Esophagus squamous epithelium (tissue), 5 donors: ENCODE measurements at regions not wholly inside any gene's neighbourhood (a gene's known extent, or its start where the extent isn't known, plus 50 kb on each side); places are given as distances from the start of the nearest gene placed in this dataset.

Source experiments
- DNase-seq: peaks from one replicate; lab custom pipeline; 2025; lab: John Stamatoyannopoulos, UW
- H3K27ac ChIP-seq, 4 donors: fragments of 200-600 bp; sonication (generic); one replicate each; pipeline ENCODE4 v1.5.1; 2016 to 2019; ENCODE audit warnings: mild to moderate bottlenecking in 1 of 4
- H3K27me3 ChIP-seq, 4 donors: fragments of 200-600 bp; sonication (generic); 1 replicate in 3 of 4; 2 replicates in 1 of 4; pipeline versions ENCODE4 v1.5.1 to v1.6.0; 2017 to 2021; ENCODE audit warnings: antibody characterized with exemption in 1 of 4
- H3K36me3 ChIP-seq, 3 donors: fragments of 200-600 bp; sonication (generic); one replicate each; pipeline ENCODE4 v1.5.1; 2016 to 2019
- H3K4me1 ChIP-seq, 3 donors: fragments of 200-600 bp; sonication (generic); one replicate each; pipeline ENCODE4 v1.5.1; 2017 to 2019
- H3K4me3 ChIP-seq, 4 donors: fragments of 200-600 bp; sonication (generic); 1 replicate in 3 of 4; 2 replicates in 1 of 4; pipeline ENCODE4 v1.5.1; 2016 to 2019; ENCODE audit warnings: mild to moderate bottlenecking in 2 of 4, moderate library complexity in 1 of 4
- H3K9me3 ChIP-seq, 3 donors: fragments of 200-600 bp; sonication (generic); one replicate each; pipeline ENCODE4 v1.5.1; 2016 to 2019
- CTCF ChIP-seq, 6 experiments: fragments of 450-650 bp in 4 of 6; fragments of 200-600 bp in 2 of 6; sonication (generic) in 2 of 6; IDR thresholded peaks; one replicate each; pipeline ENCODE4 v1.5.1; 2016 to 2019; ENCODE audit warnings: antibody characterized with exemption in 6 of 6, mild to moderate bottlenecking in 4 of 6, moderate library complexity in 4 of 6
- POLR2A ChIP-seq, 4 donors: fragments of 450-650 bp; IDR thresholded peaks; one replicate each; pipeline ENCODE4 v1.6.1; 2017; ENCODE audit warnings: antibody characterized with exemption in 4 of 4, mild to moderate bottlenecking in 4 of 4, moderate library complexity in 3 of 4
- WGBS, 2 donors: methylation state at CpG; one replicate each; pipeline ENCODE4 v1.1.5; 2018; 5-methylcytosine and 5-hydroxymethylcytosine counted together
- intact Hi-C: fragments of 100-400 bp; cut with DNase I; formaldehyde crosslinking; loops from one replicate; pipeline ENCODE4 v1.15.0; 2022
- donor health status: DM: yes; HTN: yes; CAD: no.

GRCh38 chr6:126180585-126180984 is 159.3 kb upstream of the CENPW start:
- H3K4me1 ChIP-seq, result peaks cover 0 to 37% (median 0%) of the 10 kb centered on the region in 3 donors
- no peak overlapping the region for H3K4me3 ChIP-seq
- 42 to 44% methylated on average over 4 of the region's 4 CpGs for WGBS, 2 donors
- TF ChIP-seq CTCF (IDR thresholded peaks at IDR 0.05) (no peak), POLR2A (IDR thresholded peaks at IDR 0.05) (no peak)
- H3K36me3 ChIP-seq, result no peaks in the 10 kb centered on the region
- H3K27ac ChIP-seq, result peak overlapping the region in 1 of 4 donors; percentile 26
- DNase-seq, result no peak
- intact Hi-C loops, result no loop called here
- no peaks in the 10 kb centered on the region for H3K27me3 ChIP-seq
- H3K9me3 ChIP-seq, result no peaks in the 10 kb centered on the region

DNA sequence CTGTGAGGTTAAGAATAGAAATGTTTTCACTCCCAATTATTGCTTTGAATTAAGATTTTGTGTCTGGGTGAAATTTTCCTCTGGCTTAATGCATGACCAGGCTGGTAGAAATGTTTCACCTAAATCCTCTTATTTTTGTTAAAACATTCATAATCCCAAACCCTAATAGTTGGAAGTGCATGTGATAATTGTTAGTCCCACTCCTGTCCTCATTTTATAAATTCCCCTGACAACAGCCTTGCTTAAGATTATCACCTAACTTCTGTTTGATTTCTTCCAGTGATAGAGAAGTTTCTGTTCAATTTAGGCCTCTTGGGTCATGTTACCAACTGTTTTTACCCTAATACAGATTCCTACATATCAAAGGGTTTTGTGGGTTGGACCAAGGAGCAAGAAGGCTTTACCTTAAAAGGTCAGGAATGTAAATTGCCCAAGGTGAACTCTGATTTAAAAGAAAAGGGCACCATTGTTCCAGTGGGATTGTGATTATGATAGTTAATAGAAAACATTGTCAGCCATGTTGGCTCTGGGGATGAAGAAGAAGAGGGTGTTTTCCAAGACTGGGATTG is 158.7 kb upstream of the CENPW start:
- Histone ChIP-seq H3K4me1 (peaks cover 0 to 37% (median 0%) of the 10 kb centered on the region in 3 donors), H3K36me3 (no peaks in the 10 kb centered on the region), H3K9me3 (no peaks in the 10 kb centered on the region), H3K27me3 (no peaks in the 10 kb centered on the region), H3K4me3 (no peak overlapping the region), H3K27ac (peak overlapping the region in 3 of 4 donors; percentile 15 to 27 (median 26))
- TF ChIP-seq CTCF (IDR thresholded peaks at IDR 0.05) (no peak), POLR2A (IDR thresholded peaks at IDR 0.05) (no peak)
- DNase-seq, result no peak
- intact Hi-C loops, result no loop called here

- 85 to 87% methylated on average over 3 of the region's 3 CpGs for WGBS, 2 donors
- Histone ChIP-seq H3K4me3 (no peak overlapping the region), H3K4me1 (peaks cover 0 to 37% (median 0%) of the 10 kb centered on the region in 3 donors), H3K9me3 (no peaks in the 10 kb centered on the region), H3K36me3 (no peaks in the 10 kb centered on the region), H3K27ac (peak overlapping the region in 3 of 4 donors; percentile 27 to 54 (median 48)), H3K27me3 (no peaks in the 10 kb centered on the region)
- intact Hi-C loops, result no loop called here
- no peak for DNase-seq
- no peak for TF ChIP-seq POLR2A (IDR thresholded peaks at IDR 0.05)
- no peak for TF ChIP-seq CTCF (IDR thresholded peaks at IDR 0.05)
These were observed 158.0 kb upstream of the CENPW start for GRCh38 chr6:126181890-126182289.

- 42 to 56% methylated on average over 2 of the region's 2 CpGs for WGBS, 2 donors
- Histone ChIP-seq H3K9me3 (no peaks in the 10 kb centered on the region), H3K27ac (peak overlapping the region in 3 of 4 donors; percentile 43 to 54 (median 48)), H3K4me3 (no peak overlapping the region), H3K4me1 (peaks cover 0 to 37% (median 0%) of the 10 kb centered on the region in 3 donors), H3K36me3 (no peaks in the 10 kb centered on the region), H3K27me3 (no peaks in the 10 kb centered on the region)
- intact Hi-C loops, result no loop called here
- TF ChIP-seq CTCF (IDR thresholded peaks at IDR 0.05) (no peak), POLR2A (IDR thresholded peaks at IDR 0.05) (no peak)
- no peak for DNase-seq
These were observed 157.1 kb upstream of the CENPW start for GRCh38 chr6:126182650-126183311.

DNA sequence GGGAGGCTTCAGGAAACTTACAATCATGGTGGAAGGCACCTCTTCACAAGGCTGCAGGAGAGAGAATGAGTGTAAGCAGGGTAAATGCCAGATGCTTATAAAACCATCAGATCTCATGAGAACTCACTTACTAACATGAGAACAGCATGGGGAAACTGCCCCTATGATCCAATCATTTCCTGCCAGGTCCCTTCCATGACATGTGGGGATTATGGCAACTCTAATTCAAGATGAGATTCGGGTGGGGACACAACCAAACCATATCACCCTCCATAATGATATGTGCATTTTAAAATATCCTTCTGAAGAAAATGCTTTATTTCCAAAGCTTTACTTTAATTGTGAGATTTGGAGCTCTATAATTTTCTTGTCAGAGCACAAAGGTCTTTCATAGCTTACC is 154.1 kb upstream of the CENPW start:
- Histone ChIP-seq H3K36me3 (no peaks in the 10 kb centered on the region), H3K27ac (no peak overlapping the region), H3K27me3 (no peaks in the 10 kb centered on the region), H3K4me3 (no peak overlapping the region), H3K4me1 (peaks cover 0 to 30% (median 0%) of the 10 kb centered on the region in 3 donors), H3K9me3 (no peaks in the 10 kb centered on the region)
- no peak for DNase-seq
- TF ChIP-seq CTCF (IDR thresholded peaks at IDR 0.05) (no peak), POLR2A (IDR thresholded peaks at IDR 0.05) (no peak)
- intact Hi-C loops, result no loop called here
- 81 to 94% methylated on average over 1 of the region's 1 CpG for WGBS, 2 donors
